Upper lobe of left lung (tissue), 4 donors: ENCODE measurements at regions not wholly inside any gene's neighbourhood (a gene's known extent, or its start where the extent isn't known, plus 50 kb on each side); places are given as distances from the start of the nearest gene placed in this dataset.

Experiments used
- POLR2A ChIP-seq, 4 donors: fragments of 450-650 bp; IDR thresholded peaks; one replicate each; pipeline ENCODE4 v1.5.1; 2016 to 2017; ENCODE audit warnings: antibody characterized with exemption in 4 of 4, mild to moderate bottlenecking in 2 of 4
- TF ChIP-seq, protein P1 (sequence below), 6 experiments: fragments of 450-650 bp in 4 of 6; fragments of 200-600 bp in 2 of 6; sonication (generic) in 2 of 6; IDR thresholded peaks; one replicate each; pipeline ENCODE4 v1.5.1; 2016 to 2019; ENCODE audit warnings: antibody characterized with exemption in 6 of 6

- TF ChIP-seq, protein P1, sequence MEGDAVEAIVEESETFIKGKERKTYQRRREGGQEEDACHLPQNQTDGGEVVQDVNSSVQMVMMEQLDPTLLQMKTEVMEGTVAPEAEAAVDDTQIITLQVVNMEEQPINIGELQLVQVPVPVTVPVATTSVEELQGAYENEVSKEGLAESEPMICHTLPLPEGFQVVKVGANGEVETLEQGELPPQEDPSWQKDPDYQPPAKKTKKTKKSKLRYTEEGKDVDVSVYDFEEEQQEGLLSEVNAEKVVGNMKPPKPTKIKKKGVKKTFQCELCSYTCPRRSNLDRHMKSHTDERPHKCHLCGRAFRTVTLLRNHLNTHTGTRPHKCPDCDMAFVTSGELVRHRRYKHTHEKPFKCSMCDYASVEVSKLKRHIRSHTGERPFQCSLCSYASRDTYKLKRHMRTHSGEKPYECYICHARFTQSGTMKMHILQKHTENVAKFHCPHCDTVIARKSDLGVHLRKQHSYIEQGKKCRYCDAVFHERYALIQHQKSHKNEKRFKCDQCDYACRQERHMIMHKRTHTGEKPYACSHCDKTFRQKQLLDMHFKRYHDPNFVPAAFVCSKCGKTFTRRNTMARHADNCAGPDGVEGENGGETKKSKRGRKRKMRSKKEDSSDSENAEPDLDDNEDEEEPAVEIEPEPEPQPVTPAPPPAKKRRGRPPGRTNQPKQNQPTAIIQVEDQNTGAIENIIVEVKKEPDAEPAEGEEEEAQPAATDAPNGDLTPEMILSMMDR (IDR thresholded peaks at IDR 0.05) = no peak
- no peak for TF ChIP-seq POLR2A (IDR thresholded peaks at IDR 0.05)
Measured at GRCh38 chr10:4479342-4479741, 346.7 kb upstream of the AKR1E2 start.
